Islet of Langerhans (tissue), 1 donor: ENCODE measurements at regions not wholly inside any gene's neighbourhood (a gene's known extent, or its start where the extent isn't known, plus 50 kb on each side); places are given as distances from the start of the nearest gene placed in this dataset.
"Not testable (repeated sequence)": the region's sequence is repeated elsewhere in the genome, so short reads cannot be mapped to it uniquely, and the experiment has no call there.

Experiments
- FAIRE-seq: peaks from one replicate; lab custom pipeline; 2011; peaks lifted over from hg19 to GRCh38; lab: Jason Lieb, UNC

DNA sequence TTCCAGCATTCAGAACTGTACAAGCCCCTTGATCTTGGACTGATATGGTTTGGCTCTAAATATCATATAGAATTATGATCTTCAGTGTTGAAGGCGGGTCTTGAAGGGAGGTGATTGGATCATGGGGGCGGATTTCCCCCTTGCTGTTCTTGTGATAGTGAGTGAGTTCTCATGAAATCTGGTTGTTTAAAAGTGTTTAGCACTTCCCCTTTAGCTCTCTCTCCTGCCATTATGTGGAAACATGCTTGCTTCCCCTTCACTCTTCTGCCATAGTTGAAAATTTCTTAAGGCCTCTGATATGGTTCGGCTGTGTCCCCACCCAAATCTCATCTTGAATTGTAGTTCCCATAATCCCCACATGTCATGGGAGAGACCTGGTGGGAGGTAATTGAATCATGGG lies 305.3 kb upstream of the CYRIA start:
- FAIRE-seq: not testable (repeated sequence)

- no peak for FAIRE-seq
Measured at GRCh38 chr2:16962505-16962904, 296.9 kb upstream of the CYRIA start.

DNA sequence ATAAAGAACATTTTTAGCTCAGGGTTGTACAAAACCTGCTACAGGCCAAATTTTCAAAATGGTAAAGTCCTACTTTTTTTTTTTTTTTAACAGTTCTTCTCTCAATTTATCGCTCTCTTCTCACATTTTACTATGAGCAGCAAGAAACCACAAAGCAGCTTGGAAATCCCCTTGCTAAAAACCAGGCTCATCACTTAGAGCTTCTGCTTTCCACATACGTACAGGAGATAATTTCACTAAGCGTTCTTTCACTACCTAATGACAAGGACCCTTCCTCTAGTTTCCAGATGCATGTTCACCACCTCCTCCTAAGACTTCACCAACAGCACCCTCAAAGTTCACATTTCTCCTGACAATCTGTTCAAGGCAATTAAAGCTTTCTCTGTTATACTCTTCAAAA lies 294.9 kb upstream of the CYRIA start:
- FAIRE-seq: no peak

DNA sequence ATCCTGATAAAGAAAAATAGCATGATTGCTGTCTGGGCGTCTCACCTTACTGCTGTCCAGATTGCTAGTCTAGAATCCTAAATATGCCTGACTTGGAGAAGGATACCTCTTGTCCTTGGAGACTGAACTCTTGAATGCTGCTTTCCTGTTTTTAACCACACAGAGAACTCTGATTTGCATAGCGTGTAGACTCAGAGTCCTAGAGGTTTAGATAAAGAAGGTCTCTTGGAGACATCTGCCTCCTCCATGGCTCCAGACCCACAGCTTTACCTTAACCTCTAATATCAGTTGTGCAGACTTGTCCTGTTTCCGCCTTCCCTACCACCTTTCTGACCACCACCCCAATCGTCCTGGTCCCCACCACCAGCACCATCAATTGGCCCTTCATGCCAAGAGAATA lies 292.6 kb upstream of the CYRIA start:
- no peak for FAIRE-seq

- FAIRE-seq: no peak
Measured at GRCh38 chr2:16952805-16953204, 287.2 kb upstream of the CYRIA start.

- FAIRE-seq: no peak
Measured at GRCh38 chr2:16952368-16952767, 286.7 kb upstream of the CYRIA start.

- no peak for FAIRE-seq
Measured at GRCh38 chr2:16950436-16950835, 284.8 kb upstream of the CYRIA start.

DNA sequence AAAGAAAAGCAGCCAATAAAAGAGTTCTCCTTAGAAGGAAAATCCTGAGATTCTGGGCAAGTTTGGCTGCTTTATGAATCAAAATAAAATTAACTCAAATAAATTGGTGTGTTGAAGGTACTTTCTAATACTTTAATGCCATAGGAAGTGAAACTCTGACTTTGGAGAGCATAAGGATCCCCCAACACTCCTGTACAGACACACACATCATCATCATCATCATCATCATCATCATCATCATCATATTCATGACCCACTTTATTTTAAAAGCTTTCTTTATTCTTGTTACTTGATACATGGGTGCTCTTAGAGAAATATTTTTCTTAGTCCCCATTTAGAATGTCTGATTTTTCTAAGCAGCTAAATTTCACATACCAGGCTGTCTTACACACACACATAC lies 283.1 kb upstream of the CYRIA start:
- FAIRE-seq: no peak

GRCh38 chr2:16948053-16948452 lies 282.4 kb upstream of the CYRIA start:
- FAIRE-seq: no peak

- no peak for FAIRE-seq
Measured at GRCh38 chr2:16943279-16943958, 277.8 kb upstream of the CYRIA start.

GRCh38 chr2:16940214-16940613 lies 274.6 kb upstream of the CYRIA start:
- no peak for FAIRE-seq

DNA sequence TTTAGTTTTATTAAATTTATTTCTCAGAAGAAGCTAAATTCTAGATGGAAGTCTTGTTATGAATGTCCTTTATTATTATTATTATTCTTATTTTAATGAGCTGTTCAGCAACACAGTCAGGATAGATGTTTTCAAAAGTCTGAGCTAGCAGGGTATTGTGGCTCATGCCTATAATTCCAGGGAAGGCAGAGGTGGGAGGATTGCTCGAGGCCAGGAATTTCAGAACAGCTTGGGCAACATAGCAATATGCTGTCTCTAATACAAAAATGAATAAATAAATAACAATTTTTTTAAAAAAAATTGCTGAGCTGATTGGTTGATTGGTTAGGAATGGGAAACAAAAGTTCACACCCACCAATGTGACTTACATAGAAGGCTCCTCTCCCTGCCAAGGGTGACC lies 274.1 kb upstream of the CYRIA start:
- no peak for FAIRE-seq

DNA sequence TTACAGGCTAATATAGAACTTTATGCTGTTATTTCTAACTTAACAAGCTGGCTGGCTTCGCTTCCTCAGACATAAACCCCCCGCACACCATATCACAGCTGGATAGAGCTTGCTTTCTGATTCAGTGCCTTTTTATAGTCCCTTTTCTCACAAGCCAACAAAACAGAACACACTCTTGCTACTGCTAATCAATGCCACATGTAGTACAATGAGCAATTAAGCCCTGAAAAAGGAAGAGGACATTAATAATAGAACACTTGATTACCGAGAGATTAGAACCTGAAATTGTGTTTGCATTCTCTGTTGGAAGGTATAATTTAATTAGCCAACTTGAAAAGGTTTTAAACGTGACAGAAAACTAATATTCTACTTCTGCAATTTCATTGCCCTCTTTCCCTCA lies 267.7 kb upstream of the CYRIA start:
- no peak for FAIRE-seq

GRCh38 chr2:16932826-16933225 lies 267.2 kb upstream of the CYRIA start:
- no peak for FAIRE-seq

DNA sequence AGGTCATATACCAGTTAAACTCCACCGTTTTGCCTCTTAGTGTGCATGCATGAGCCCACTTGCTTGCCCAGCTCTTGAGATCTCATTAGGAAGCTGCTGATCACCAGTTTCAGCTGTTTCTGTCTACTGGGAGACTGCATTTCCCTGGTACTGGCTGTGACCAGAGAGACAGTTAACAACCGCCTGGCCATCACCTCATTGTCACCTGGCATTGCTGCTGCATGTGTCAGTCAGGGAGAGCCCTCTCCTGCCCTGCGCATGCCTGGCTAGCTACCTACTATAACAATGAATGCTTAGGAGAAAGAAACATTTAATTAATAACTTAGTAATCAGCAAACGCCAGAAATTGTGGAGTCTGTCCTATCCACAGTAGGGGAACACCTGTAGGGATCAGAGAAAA lies 265.8 kb upstream of the CYRIA start:
- no peak for FAIRE-seq

DNA sequence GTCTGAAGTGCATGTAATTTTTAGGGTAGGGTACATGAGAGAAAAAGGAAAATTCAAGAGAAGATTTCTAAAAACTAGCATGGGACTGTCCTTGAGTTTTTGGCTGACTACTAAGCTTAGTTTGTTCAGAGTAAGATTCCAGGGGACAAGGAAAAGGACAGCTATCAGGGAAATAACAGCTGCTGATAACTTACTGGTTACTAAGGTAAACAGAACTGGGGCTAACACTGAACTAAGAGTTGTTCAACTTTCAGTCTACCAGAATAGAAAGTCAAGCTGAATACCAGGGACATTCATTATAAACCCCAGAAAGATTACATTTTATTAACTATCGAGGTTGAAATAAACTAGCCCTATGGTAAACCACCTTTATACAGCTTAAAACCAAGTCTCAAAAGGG lies 261.8 kb upstream of the CYRIA start:
- FAIRE-seq: no peak

GRCh38 chr2:16925145-16925544 lies 259.5 kb upstream of the CYRIA start:
- no peak for FAIRE-seq

GRCh38 chr2:16915341-16915755 lies 249.7 kb upstream of the CYRIA start:
- FAIRE-seq: not testable (repeated sequence)

DNA sequence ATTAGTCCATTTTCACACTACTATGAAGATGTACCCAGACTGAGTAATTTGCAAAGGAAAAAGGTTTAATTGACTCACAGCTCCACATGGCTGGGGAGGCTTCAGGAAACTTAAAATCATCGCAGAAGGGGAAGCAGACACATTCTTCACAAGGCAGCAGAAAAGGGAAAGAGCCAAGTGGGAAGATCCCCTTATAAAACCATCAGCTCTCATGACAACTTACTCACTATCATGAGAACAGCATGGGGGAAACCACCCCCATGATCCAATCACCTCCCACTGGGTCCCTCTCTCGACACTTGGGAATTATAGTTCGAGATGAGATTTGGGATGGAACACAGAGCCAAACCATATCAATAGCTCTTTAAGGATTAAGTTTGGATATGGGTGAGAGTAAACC lies 246.1 kb upstream of the CYRIA start:
- no peak for FAIRE-seq

- no peak for FAIRE-seq
Measured at GRCh38 chr2:16908656-16909055, 243.0 kb upstream of the CYRIA start.

DNA sequence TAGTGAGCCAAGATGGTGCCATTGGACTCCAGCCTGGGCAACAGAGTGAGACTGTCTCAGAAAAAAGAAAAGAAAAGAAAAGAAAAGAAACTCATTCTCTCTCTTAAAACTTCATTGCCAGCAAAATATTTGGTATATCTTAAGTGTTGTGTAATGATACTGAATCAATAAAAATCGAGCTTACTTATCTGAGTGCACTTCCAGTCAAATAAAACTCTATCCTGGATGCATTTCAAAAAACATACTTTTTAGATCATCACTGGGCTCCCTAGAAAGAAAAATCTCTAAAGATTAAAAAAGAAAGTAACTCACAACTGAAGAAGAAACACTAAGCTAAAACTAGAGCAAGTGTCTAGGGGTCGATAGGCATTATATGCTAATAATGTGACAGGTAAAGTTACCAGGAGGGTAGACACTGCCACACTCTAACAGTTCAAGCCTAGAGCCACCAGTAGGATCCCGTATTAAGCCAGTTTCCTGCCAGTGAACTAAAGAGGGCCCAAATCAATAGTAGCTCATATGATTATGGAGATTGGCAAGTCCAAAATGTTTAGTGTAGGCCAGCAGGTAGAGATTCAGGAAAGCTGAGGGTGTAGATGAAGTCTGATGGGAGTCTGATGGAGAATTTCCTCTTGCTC lies 242.1 kb upstream of the CYRIA start:
- no peak for FAIRE-seq

- FAIRE-seq: not testable (repeated sequence)
Measured at GRCh38 chr2:16905325-16905724, 239.7 kb upstream of the CYRIA start.

DNA sequence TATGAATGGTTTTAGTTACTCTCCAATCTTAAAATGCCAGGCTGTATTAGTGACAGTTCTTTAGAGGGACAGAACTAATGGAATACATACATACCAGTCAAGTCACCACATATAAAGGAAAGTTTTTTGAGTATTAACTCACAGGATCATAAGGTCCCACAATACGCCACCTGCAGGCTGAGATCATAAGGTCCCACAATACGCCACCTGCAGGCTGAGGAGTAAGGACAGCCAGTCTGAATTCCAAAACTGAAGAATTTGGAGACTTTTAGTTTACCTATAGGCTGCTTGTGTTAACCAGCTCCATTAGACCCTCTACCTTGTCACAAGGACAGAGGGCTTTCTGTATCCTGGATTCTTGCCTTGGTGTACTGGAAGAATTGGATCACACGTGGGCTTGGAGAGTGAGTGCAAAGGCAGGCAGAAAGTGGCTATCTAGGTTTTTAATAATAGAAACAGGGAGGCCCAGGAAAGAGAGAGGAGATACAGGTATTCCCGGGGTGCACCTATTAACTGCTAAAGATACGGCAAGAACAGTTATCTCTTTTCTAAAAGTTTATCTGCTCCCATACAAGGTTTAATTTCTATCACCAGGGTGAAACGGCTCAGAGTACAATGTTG lies 234.9 kb upstream of the CYRIA start:
- no peak for FAIRE-seq

DNA sequence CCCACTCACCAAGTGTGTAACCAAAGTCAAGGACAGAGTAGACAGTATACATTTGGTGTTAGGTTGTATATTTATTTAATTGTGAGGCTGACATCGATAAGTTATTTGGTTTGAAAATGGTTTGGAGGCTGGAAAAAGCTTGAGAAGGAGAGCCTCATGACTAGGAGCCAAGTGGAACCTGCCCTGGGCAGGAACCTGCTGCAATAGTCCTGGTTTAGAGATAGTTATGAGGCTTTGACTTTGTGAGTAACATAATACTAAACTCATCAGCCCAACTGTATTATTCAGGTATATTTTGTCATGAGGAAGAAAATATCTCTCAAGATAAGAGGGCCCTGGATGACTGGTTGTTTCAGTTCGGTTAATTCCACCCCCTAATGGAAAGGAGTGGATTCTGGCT lies 234.3 kb upstream of the CYRIA start:
- no peak for FAIRE-seq
